GM12875 (cell line): ENCODE measurements at regions not wholly inside any gene's neighbourhood (a gene's known extent, or its start where the extent isn't known, plus 50 kb on each side); places are given as distances from the start of the nearest gene placed in this dataset.

Experiments
- H3K4me3 ChIP-seq: one replicate; pipeline ENCODE4 v1.5.1; 2011; ENCODE audit warnings: low read depth, low read length, control low read depth
- TF ChIP-seq, protein P1 (sequence below): IDR thresholded peaks from 2 replicates; pipeline ENCODE4 v1.5.1; 2011; ENCODE audit warnings: low read depth, mild to moderate bottlenecking, control low read depth, inconsistent platforms, low read length, moderate library complexity, borderline replicate concordance; ENCODE audit not compliant: insufficient read depth

DNA sequence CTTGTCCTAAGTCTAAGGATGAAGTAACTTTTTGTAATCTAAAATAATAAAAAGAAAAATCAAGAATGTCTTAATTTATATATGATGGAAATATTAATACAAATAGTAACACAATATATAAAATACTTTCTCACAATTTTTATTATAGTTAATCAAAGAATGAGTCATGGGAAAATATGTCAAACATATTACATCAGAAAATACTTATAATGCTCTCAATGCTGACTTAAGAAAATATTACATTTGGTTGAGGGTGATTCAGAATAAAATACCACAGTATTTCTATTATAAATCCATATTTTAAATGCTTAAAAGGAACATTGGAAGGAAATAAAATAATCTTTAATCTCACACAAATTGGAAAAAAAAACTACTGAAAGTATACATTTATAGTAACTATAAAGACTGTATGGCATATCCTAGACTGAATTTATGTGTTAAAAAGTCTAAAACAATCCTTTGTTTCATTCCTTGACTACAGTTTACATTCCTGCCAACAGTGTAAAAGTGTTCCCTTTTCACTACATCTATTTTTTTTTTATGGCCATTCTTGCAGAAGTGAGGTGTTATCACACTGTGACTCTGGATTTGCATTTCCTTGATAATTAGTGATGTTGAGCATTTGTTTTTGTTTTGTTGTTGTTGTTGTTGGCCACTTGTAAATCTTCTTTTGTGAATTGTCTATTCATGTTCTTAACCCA lies 1573.5 kb upstream of the ACVR2A start:
- TF ChIP-seq, protein P1, sequence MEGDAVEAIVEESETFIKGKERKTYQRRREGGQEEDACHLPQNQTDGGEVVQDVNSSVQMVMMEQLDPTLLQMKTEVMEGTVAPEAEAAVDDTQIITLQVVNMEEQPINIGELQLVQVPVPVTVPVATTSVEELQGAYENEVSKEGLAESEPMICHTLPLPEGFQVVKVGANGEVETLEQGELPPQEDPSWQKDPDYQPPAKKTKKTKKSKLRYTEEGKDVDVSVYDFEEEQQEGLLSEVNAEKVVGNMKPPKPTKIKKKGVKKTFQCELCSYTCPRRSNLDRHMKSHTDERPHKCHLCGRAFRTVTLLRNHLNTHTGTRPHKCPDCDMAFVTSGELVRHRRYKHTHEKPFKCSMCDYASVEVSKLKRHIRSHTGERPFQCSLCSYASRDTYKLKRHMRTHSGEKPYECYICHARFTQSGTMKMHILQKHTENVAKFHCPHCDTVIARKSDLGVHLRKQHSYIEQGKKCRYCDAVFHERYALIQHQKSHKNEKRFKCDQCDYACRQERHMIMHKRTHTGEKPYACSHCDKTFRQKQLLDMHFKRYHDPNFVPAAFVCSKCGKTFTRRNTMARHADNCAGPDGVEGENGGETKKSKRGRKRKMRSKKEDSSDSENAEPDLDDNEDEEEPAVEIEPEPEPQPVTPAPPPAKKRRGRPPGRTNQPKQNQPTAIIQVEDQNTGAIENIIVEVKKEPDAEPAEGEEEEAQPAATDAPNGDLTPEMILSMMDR, result no peak
- H3K4me3 ChIP-seq, result no peak overlapping the region

DNA sequence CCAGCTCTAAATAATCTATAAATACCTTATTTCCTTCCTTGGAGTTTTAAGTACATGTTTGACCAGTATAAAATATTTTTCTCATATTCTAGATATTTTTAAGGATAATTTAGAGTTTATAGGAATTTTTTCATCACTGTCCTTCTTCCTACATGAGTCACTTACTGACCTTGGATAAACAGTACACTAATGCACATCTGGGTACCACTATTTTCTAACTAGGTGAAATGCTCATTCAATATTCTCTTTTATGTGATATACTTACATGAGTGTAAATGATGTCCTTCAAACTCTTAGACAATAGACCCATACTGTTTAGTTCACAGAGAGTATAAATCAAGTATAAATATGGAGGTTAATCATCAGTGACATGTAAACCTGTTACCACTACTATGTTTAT lies 1574.2 kb upstream of the ACVR2A start:
- TF ChIP-seq, protein P1, result no peak
- no peak overlapping the region for H3K4me3 ChIP-seq

DNA sequence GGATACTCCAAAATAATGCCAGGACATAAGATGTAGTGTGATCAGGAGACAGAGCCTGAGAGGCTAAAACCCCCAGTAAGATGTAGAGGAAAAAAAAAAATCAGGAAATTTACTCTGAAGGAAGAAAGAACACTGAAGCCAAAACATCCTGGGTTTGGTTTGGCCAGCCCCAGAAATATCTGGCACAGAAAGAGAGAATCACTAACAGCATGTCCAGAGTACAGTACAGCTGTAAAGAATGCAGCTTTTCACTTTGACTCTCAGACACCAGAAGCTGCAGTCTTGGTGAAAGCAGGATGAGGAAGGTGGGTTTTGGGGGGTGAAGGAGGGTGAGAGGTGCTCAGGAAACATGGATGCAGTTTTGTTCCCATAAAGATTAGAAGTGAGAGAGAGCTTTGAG lies 1577.7 kb upstream of the ACVR2A start:
- no peak overlapping the region for H3K4me3 ChIP-seq

DNA sequence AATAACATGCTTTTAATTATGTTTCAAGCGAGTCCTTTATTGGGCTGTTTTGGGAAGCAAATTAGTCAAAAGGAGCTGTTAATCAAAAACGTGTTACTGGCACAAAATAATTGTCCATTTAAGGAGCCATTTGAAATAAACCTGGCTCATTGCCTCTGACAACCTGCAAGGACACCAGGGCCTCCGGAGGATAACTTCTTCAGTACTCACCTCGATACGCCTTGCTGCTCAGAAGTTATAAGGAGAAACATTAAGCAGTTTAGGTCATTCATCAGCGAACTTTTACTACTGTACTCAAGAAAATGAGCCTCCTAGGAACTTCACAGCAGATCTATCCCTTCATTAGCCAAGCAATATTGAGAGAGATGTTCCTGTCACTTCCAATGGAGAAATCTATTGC lies 1579.2 kb upstream of the ACVR2A start:
- TF ChIP-seq, protein P1, result no peak
- H3K4me3 ChIP-seq, result no peak overlapping the region

More for the DNA sequence above, 1577.7 kb upstream of the ACVR2A start:
- TF ChIP-seq, protein P1, result no peak

DNA sequence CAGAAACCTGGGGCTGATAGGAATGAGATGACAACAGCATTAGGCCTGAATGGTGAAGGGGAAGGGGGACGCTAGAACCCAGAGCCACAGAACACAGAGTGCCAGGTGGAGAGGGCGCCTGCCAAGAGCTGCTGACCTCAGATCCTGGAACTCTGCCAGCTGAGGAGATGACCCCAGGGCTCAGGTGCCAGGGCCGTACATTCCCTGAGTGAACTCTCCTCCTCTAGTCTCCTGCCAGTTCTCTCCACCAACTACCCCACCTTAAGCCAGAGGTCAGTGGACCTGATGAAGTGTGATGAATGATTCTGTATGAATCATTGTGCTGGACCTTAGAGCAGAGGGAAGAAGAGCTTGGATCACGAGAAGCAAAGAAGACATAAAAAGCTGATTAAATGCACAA lies 1582.2 kb upstream of the ACVR2A start:
- TF ChIP-seq, protein P1, result no peak

DNA sequence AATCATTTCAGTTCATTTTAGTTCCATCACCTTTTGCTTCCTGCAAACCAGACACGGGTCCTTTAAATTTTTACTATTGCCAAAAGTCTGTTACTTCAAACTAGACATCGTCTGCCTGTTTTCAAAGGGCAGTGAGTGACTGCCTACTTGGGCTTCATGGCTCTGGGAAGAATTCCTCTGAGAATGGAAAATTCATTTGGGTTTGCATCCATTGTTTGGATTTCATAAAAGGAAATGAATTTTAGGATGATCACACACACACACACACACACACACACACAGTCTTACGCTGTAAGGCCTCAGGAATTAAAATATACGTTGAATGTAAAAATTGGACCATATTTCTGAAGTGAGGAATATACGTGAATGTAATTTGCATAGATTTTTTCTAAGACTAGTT lies 1584.3 kb upstream of the ACVR2A start:
- TF ChIP-seq, protein P1, result no peak

More for the DNA sequence above, 1582.2 kb upstream of the ACVR2A start:
- no peak overlapping the region for H3K4me3 ChIP-seq

DNA sequence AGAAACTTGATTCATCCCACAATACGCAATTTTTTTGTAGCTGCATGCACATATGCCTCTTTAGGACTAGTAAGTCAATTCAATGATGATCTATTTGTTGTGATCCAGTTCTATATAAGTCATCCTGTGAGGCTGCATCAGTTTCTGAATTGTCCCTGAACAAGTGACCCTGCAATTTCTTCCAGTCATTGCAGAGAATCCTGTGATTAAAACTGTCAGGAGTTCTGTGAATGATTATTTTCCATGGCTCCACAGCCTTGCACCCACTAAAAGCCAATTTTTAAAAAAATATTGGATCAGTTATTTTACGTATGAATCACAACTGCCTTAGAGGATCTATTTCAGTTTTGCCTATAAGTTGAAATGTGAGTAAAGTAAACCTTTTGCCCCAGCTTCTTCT lies 1585.0 kb upstream of the ACVR2A start:
- TF ChIP-seq, protein P1, result no peak

More for the DNA sequence above, 1584.3 kb upstream of the ACVR2A start:
- H3K4me3 ChIP-seq, result no peak overlapping the region

More for the DNA sequence above, 1585.0 kb upstream of the ACVR2A start:
- no peak overlapping the region for H3K4me3 ChIP-seq
